GM18499 (cell line): ENCODE measurements at regions not wholly inside any gene's neighbourhood (a gene's known extent, or its start where the extent isn't known, plus 50 kb on each side); places are given as distances from the start of the nearest gene placed in this dataset.

ENCODE experiments used
- ATAC-seq: cut with Tn5 transposase; IDR thresholded peaks from one replicate; pipeline ENCODE4 v1.9.1; 2021; ENCODE audit warnings: moderate number of reproducible peaks; ENCODE audit not compliant: insufficient read depth, unreplicated experiment

- no peak for ATAC-seq
Measured at GRCh38 chr1:69121723-69122122, 446.0 kb upstream of the LRRC7 start.

GRCh38 chr1:69122373-69122772, 445.3 kb upstream of the LRRC7 start:
- no peak for ATAC-seq

GRCh38 chr1:69123486-69123885, 444.2 kb upstream of the LRRC7 start:
- ATAC-seq = no peak

- no peak for ATAC-seq
Measured at GRCh38 chr1:69126796-69127195, 440.9 kb upstream of the LRRC7 start.

GRCh38 chr1:69128204-69128603, 439.5 kb upstream of the LRRC7 start:
- ATAC-seq = no peak

GRCh38 chr1:69129538-69129937, 438.2 kb upstream of the LRRC7 start:
- no peak for ATAC-seq

- ATAC-seq = no peak
Measured at GRCh38 chr1:69138172-69138571, 429.6 kb upstream of the LRRC7 start.

GRCh38 chr1:69139007-69139406, 428.7 kb upstream of the LRRC7 start:
- ATAC-seq = no peak

- ATAC-seq = no peak
Measured at GRCh38 chr1:69146303-69146702, 421.4 kb upstream of the LRRC7 start.

- ATAC-seq = no peak
Measured at GRCh38 chr1:69148731-69149130, 419.0 kb upstream of the LRRC7 start.

GRCh38 chr1:69157046-69157756, 410.5 kb upstream of the LRRC7 start:
- no peak for ATAC-seq

GRCh38 chr1:69163241-69163640, 404.5 kb upstream of the LRRC7 start:
- no peak for ATAC-seq

GRCh38 chr1:69163779-69164178, 403.9 kb upstream of the LRRC7 start:
- no peak for ATAC-seq

GRCh38 chr1:69167876-69168275, 399.8 kb upstream of the LRRC7 start:
- no peak for ATAC-seq

- no peak for ATAC-seq
Measured at GRCh38 chr1:69171248-69171647, 396.5 kb upstream of the LRRC7 start.

GRCh38 chr1:69172003-69173000, 395.4 kb upstream of the LRRC7 start:
- no peak for ATAC-seq

- no peak for ATAC-seq
Measured at GRCh38 chr1:69175053-69175452, 392.7 kb upstream of the LRRC7 start.

GRCh38 chr1:69180358-69180757, 387.4 kb upstream of the LRRC7 start:
- ATAC-seq = no peak

GRCh38 chr1:69185378-69185777, 382.3 kb upstream of the LRRC7 start:
- ATAC-seq = no peak

- ATAC-seq = no peak
Measured at GRCh38 chr1:69191335-69191734, 376.4 kb upstream of the LRRC7 start.

- ATAC-seq = no peak
Measured at GRCh38 chr1:69195136-69195535, 372.6 kb upstream of the LRRC7 start.
